RWPE2 (cell line): ENCODE measurements at regions not wholly inside any gene's neighbourhood (a gene's known extent, or its start where the extent isn't known, plus 50 kb on each side); places are given as distances from the start of the nearest gene placed in this dataset.
A peak's percentile ranks its signal among the peaks of the same experiment; 100 is the strongest.

Source experiments
- ATAC-seq: fragments of 200-7000 bp; cut with Tn5 transposase; 3 replicates; pipeline ENCODE4 v1.9.1; 2021; ENCODE audit warnings: low read depth
- DNase-seq: peaks from one replicate; pipeline ENCODE4 v3.0.0-alpha.2; 2020; ENCODE audit warnings: low spot score
- H3K27ac ChIP-seq: fragments of 450-650 bp; 2 replicates; pipeline ENCODE4 v1.5.1; 2017; ENCODE audit warnings: mild to moderate bottlenecking; ENCODE audit not compliant: poor library complexity, severe bottlenecking
- H3K27me3 ChIP-seq: fragments of 250-450 bp; sonication (Bioruptor Pico); 2 replicates; pipeline ENCODE4 v1.5.1; 2021; ENCODE audit warnings: mild to moderate bottlenecking, moderate library complexity; ENCODE audit not compliant: insufficient read depth, poor library complexity, severe bottlenecking
- H3K36me3 ChIP-seq: fragments of 250-450 bp; sonication (Bioruptor Pico); 2 replicates; pipeline ENCODE4 v1.5.1; 2020; ENCODE audit warnings: low read depth, mild to moderate bottlenecking, moderate library complexity
- H3K4me1 ChIP-seq: fragments of 250-450 bp; sonication (Bioruptor Pico); 2 replicates; pipeline ENCODE4 v1.5.1; 2021; ENCODE audit warnings: mild to moderate bottlenecking, moderate library complexity; ENCODE audit not compliant: insufficient read depth, poor library complexity, severe bottlenecking
- H3K4me3 ChIP-seq: fragments of 250-450 bp; sonication (Bioruptor Pico); 2 replicates; pipeline ENCODE4 v1.5.1; 2021; ENCODE audit warnings: mild to moderate bottlenecking, moderate library complexity; ENCODE audit not compliant: severe bottlenecking
- H3K9me3 ChIP-seq: fragments of 250-450 bp; sonication (Bioruptor Pico); 2 replicates; pipeline ENCODE4 v1.5.1; 2021; ENCODE audit warnings: mild to moderate bottlenecking, moderate library complexity; ENCODE audit not compliant: severe bottlenecking
- CTCF ChIP-seq: fragments of 450-650 bp; IDR thresholded peaks from one replicate; pipeline ENCODE4 v1.5.1; 2017; ENCODE audit warnings: mild to moderate bottlenecking, moderate library complexity; ENCODE audit not compliant: poor library complexity, severe bottlenecking

DNA sequence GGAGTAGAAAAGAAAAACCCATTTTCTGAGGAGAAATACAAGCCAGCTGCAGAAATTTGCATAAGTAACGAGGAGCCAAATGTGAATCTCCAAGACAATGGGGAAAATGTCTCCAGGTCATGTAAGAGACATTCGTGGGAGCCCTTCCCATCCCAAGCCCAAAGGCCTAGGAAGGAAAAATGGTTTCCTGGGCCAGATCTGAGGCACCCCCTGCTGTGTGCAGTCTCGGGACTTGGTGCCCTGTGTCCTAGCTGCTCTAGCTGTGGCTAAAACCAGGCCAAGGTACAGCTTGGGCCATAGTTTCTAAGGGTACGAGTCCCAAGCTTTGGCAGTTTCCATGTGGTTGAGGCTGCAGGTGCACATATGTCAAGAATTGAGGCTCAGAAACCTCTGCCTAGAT is 444.9 kb downstream of the PCDH20 start:
- TF ChIP-seq CTCF = no peak
- no peaks in the 10 kb centered on the region for H3K4me1 ChIP-seq
- no peak for ATAC-seq
- no peaks in the 10 kb centered on the region for H3K36me3 ChIP-seq
- no peaks in the 10 kb centered on the region for H3K9me3 ChIP-seq
- no peak for DNase-seq
- no peak overlapping the region for H3K4me3 ChIP-seq
- no peak overlapping the region for H3K27ac ChIP-seq
- H3K27me3 ChIP-seq = no peaks in the 10 kb centered on the region

DNA sequence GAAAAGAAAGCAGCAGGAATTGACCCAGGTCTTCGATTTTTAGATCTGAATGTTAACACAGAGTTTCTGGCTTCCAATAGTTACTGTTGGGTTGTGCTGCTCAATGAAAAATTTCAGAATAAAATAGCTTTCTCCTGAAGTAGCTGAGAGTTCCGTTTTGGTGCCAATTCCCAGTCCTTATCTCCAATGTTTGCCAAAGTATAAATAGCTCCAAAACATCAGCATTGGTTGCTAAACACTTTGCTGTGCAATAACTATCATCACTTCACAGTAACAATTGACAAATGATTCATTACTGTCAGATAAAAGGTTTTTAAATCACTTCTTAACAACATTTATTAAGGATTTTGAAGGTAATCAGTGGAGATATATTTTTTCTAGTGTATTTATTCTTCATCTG is 446.0 kb downstream of the PCDH20 start:
- Histone ChIP-seq H3K9me3 (no peaks in the 10 kb centered on the region), H3K4me1 (no peaks in the 10 kb centered on the region), H3K4me3 (no peak overlapping the region), H3K27ac (no peak overlapping the region), H3K27me3 (no peaks in the 10 kb centered on the region), H3K36me3 (no peaks in the 10 kb centered on the region)
- no peak for TF ChIP-seq CTCF
- ATAC-seq (no peak), DNase-seq (no peak)

GRCh38 chr13:60959427-60959826 is 456.2 kb downstream of the PCDH20 start:
- no peak for TF ChIP-seq CTCF
- Histone ChIP-seq H3K9me3 (no peaks in the 10 kb centered on the region), H3K27ac (peak overlapping the region; percentile 26), H3K36me3 (no peaks in the 10 kb centered on the region), H3K27me3 (no peaks in the 10 kb centered on the region), H3K4me1 (peaks cover 8% of the 10 kb centered on the region), H3K4me3 (no peak overlapping the region)
- DNase-seq = no peak
- peak; percentile 46 for ATAC-seq

- no peaks in the 10 kb centered on the region for H3K36me3 ChIP-seq
- no peak for ATAC-seq
Measured at GRCh38 chr13:60957816-60958215, 457.8 kb downstream of the PCDH20 start.

DNA sequence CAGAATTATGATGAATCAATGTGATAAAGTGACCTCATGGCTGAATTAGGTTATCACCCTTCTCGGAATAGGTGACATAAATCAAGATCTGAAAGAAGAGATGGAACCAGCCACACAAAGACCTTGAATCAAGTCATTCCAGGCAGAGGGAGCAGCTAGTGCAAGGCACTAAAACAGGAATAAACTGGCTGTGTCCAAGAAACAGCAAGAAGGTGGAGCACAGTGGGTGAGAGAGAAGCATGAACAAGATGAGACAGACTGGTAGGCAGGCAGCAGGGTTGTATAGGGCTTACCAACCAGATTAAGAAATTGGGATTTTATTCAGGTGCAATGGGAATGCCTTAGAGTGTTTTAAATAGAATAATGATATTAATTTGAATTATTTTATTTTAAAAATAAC is 470.3 kb downstream of the PCDH20 start:
- no peak for DNase-seq
- TF ChIP-seq CTCF = no peak
- no peak for ATAC-seq
- peaks cover 13% of the 10 kb centered on the region for H3K4me1 ChIP-seq
- H3K4me3 ChIP-seq = no peak overlapping the region
- H3K36me3 ChIP-seq = no peaks in the 10 kb centered on the region
- H3K9me3 ChIP-seq = no peaks in the 10 kb centered on the region
- H3K27me3 ChIP-seq = no peaks in the 10 kb centered on the region
- H3K27ac ChIP-seq = no peak overlapping the region

More at GRCh38 chr13:60957816-60958215, 457.8 kb downstream of the PCDH20 start:
- Histone ChIP-seq H3K9me3 (no peaks in the 10 kb centered on the region), H3K4me3 (no peak overlapping the region), H3K27ac (no peak overlapping the region), H3K27me3 (no peaks in the 10 kb centered on the region), H3K4me1 (peaks cover 8% of the 10 kb centered on the region)
- DNase-seq = no peak
- TF ChIP-seq CTCF = no peak
